AG09319 (cell line): ENCODE measurements at regions not wholly inside any gene's neighbourhood (a gene's known extent, or its start where the extent isn't known, plus 50 kb on each side); places are given as distances from the start of the nearest gene placed in this dataset.

Experiments
- DNase-seq: peaks from one replicate; pipeline ENCODE4 v3.0.0-alpha.2; 2010; ENCODE audit warnings: low read depth; ENCODE audit errors: extremely low read depth
- CTCF ChIP-seq: IDR thresholded peaks from 2 replicates; pipeline ENCODE4 v1.5.1; 2011; ENCODE audit warnings: low read depth, mild to moderate bottlenecking, inconsistent platforms, low read length, moderate library complexity

GRCh38 chr10:52420656-52421055 is 106.6 kb downstream of the DKK1 start:
- DNase-seq = no peak

GRCh38 chr10:52423369-52423768 is 109.3 kb downstream of the DKK1 start:
- TF ChIP-seq CTCF = no peak
- DNase-seq = no peak

More at GRCh38 chr10:52420656-52421055, 106.6 kb downstream of the DKK1 start:
- TF ChIP-seq CTCF = no peak

GRCh38 chr10:52424341-52424740 is 110.3 kb downstream of the DKK1 start:
- TF ChIP-seq CTCF = no peak
- DNase-seq = no peak

- no peak for DNase-seq
- TF ChIP-seq CTCF = no peak
These were observed 120.7 kb downstream of the DKK1 start for GRCh38 chr10:52434734-52435133.

- TF ChIP-seq CTCF = no peak
- DNase-seq = peak; percentile 56
These were observed 122.6 kb downstream of the DKK1 start for GRCh38 chr10:52436664-52437063.

GRCh38 chr10:52437205-52437646 is 123.1 kb downstream of the DKK1 start:
- no peak for DNase-seq
- TF ChIP-seq CTCF = no peak

- DNase-seq = no peak
These were observed 124.0 kb downstream of the DKK1 start for GRCh38 chr10:52438119-52438518.

More at GRCh38 chr10:52438119-52438518, 124.0 kb downstream of the DKK1 start:
- no peak for TF ChIP-seq CTCF
